ENCODE measurements at regions not wholly inside any gene's neighbourhood (a gene's known extent, or its start where the extent isn't known, plus 50 kb on each side); places are given as distances from the start of the nearest gene placed in this dataset.

- DNase-seq (ENCODE audit: low spot score) = peak; percentile 50
These were observed 210.7 kb upstream of the SLC24A2 start for GRCh38 chr9:19999491-20000057.

GRCh38 chr9:19998823-19999455, 210.1 kb upstream of the SLC24A2 start:
- DNase-seq (ENCODE audit: low spot score) = no peak

- DNase-seq (ENCODE audit: low spot score) = no peak
These were observed 209.3 kb upstream of the SLC24A2 start for GRCh38 chr9:19998153-19998552.

- DNase-seq (ENCODE audit: low spot score) = no peak
These were observed 206.8 kb upstream of the SLC24A2 start for GRCh38 chr9:19995619-19996018.

GRCh38 chr9:19994296-19994695, 205.5 kb upstream of the SLC24A2 start:
- no peak for DNase-seq (ENCODE audit: low spot score)

- DNase-seq (ENCODE audit: low spot score) = no peak
These were observed 203.7 kb upstream of the SLC24A2 start for GRCh38 chr9:19992556-19992955.

GRCh38 chr9:19989213-19989612, 200.4 kb upstream of the SLC24A2 start:
- DNase-seq (ENCODE audit: low spot score) = no peak

- no peak for DNase-seq (ENCODE audit: low spot score)
These were observed 199.4 kb upstream of the SLC24A2 start for GRCh38 chr9:19988281-19988680.

- no peak for DNase-seq (ENCODE audit: low spot score)
These were observed 196.2 kb upstream of the SLC24A2 start for GRCh38 chr9:19985081-19985480.

- no peak for DNase-seq (ENCODE audit: low spot score)
These were observed 187.4 kb upstream of the SLC24A2 start for GRCh38 chr9:19976226-19976625.

GRCh38 chr9:19975499-19975898, 186.7 kb upstream of the SLC24A2 start:
- no peak for DNase-seq (ENCODE audit: low spot score)

- DNase-seq (ENCODE audit: low spot score) = no peak
These were observed 180.9 kb upstream of the SLC24A2 start for GRCh38 chr9:19969721-19970120.

- no peak for DNase-seq (ENCODE audit: low spot score)
These were observed 179.1 kb upstream of the SLC24A2 start for GRCh38 chr9:19967888-19968459.

GRCh38 chr9:19967216-19967887, 178.5 kb upstream of the SLC24A2 start:
- no peak for DNase-seq (ENCODE audit: low spot score)

GRCh38 chr9:19965336-19965735, 176.5 kb upstream of the SLC24A2 start:
- peak; percentile 14 for DNase-seq (ENCODE audit: low spot score)

- no peak for DNase-seq (ENCODE audit: low spot score)
These were observed 159.2 kb upstream of the SLC24A2 start for GRCh38 chr9:19947996-19948395.

GRCh38 chr9:19946441-19947109, 157.7 kb upstream of the SLC24A2 start:
- DNase-seq (ENCODE audit: low spot score) = peak; percentile 25

- DNase-seq (ENCODE audit: low spot score) = no peak
These were observed 153.0 kb upstream of the SLC24A2 start for GRCh38 chr9:19941874-19942273.

- DNase-seq (ENCODE audit: low spot score) = no peak
These were observed 152.1 kb upstream of the SLC24A2 start for GRCh38 chr9:19940811-19941535.

- DNase-seq (ENCODE audit: low spot score) = no peak
These were observed 151.0 kb upstream of the SLC24A2 start for GRCh38 chr9:19939734-19940278.

- DNase-seq (ENCODE audit: low spot score) = no peak
These were observed 150.3 kb upstream of the SLC24A2 start for GRCh38 chr9:19938990-19939733.

All from AG08396 (cell line).